Transverse colon (tissue), 4 donors: ENCODE measurements at regions not wholly inside any gene's neighbourhood (a gene's known extent, or its start where the extent isn't known, plus 50 kb on each side); places are given as distances from the start of the nearest gene placed in this dataset.
"Not testable (repeated sequence)": the region's sequence is repeated elsewhere in the genome, so short reads cannot be mapped to it uniquely, and the experiment has no call there.

Experiments
- DNase-seq: peaks from one replicate; pipeline ENCODE4 v3.0.0-alpha.2; 2019
- H3K27ac ChIP-seq, 4 donors: fragments of 200-600 bp; sonication (generic); 2 replicates each; pipeline ENCODE4 v1.5.1; 2016 to 2018; ENCODE audit warnings: inconsistent platforms in 4 of 4
- H3K27me3 ChIP-seq: fragments of 200-600 bp; sonication (generic); 2 replicates; pipeline ENCODE4 v1.5.1; 2017; ENCODE audit warnings: inconsistent platforms
- H3K36me3 ChIP-seq, 4 donors: fragments of 200-600 bp; sonication (generic); 2 replicates each; pipeline ENCODE4 v1.5.1; 2017 to 2019; ENCODE audit warnings: inconsistent platforms in 4 of 4
- H3K4me1 ChIP-seq, 4 donors: fragments of 200-600 bp; sonication (generic); 2 replicates each; pipeline ENCODE4 v1.5.1; 2017 to 2020; ENCODE audit warnings: inconsistent platforms in 4 of 4
- H3K4me3 ChIP-seq, 4 donors: fragments of 200-600 bp; sonication (generic); 1 replicate in 1 of 4; 2 replicates in 3 of 4; pipeline versions ENCODE4 v1.5.1 to v1.6.1; 2017 to 2019; ENCODE audit warnings: inconsistent platforms in 4 of 4
- H3K9me3 ChIP-seq, 2 donors: fragments of 200-600 bp; sonication (generic); 2 replicates each; pipeline ENCODE4 v1.5.1; 2017 to 2019; ENCODE audit warnings: inconsistent platforms in 2 of 2
- CTCF ChIP-seq, 5 experiments: fragments of 200-600 bp in 3 of 5; fragments of 450-650 bp in 2 of 5; sonication (generic) in 3 of 5; IDR thresholded peaks; 1 replicate in 2 of 5; 2 replicates in 3 of 5; pipeline ENCODE4 v1.5.1; 2016 to 2017; ENCODE audit warnings: antibody characterized with exemption in 5 of 5, inconsistent platforms in 3 of 5, mild to moderate bottlenecking in 2 of 5, moderate library complexity in 1 of 5
- EP300 ChIP-seq: sonication (generic); formaldehyde crosslinking; IDR thresholded peaks from one replicate; pipeline ENCODE4 v1.6.1; 2017; ENCODE audit warnings: antibody characterized with exemption, low read depth
- POLR2A ChIP-seq: fragments of 450-650 bp; IDR thresholded peaks from one replicate; pipeline ENCODE4 v1.6.1; 2016; ENCODE audit warnings: antibody characterized with exemption, mild to moderate bottlenecking, moderate library complexity
- POLR2AphosphoS5 ChIP-seq, 3 donors: sonication (generic); formaldehyde crosslinking; IDR thresholded peaks; one replicate each; pipeline ENCODE4 v1.6.1; 2016; ENCODE audit warnings: antibody characterized with exemption in 3 of 3
- WGBS, 2 donors: methylation state at CpG; one replicate each; pipeline ENCODE4 v1.1.5; 2018; ENCODE audit warnings: low coverage in 1 of 2; 5-methylcytosine and 5-hydroxymethylcytosine counted together
- in situ Hi-C, 4 donors: fragments of 200-750 bp; cut with MboI; loops; one replicate each; pipeline versions ENCODE4 v1.15.0 to v1.15.1; 2017; ENCODE audit warnings: low sequenced_read_pairs in 3 of 4, low pct_ligation_motif_present in 1 of 4, low pct_unique_long_range_greater_than_20kb in 1 of 4
- intact Hi-C: fragments of 100-400 bp; cut with DNase I; formaldehyde crosslinking; loops from one replicate; pipeline ENCODE4 v1.15.1; 2023; ENCODE audit warnings: low total_unique reads

- H3K27ac ChIP-seq = no peak overlapping the region
- no peaks in the 10 kb centered on the region for H3K4me1 ChIP-seq
- no peaks in the 10 kb centered on the region for H3K9me3 ChIP-seq
- DNase-seq = no peak
- TF ChIP-seq POLR2AphosphoS5 (IDR thresholded peaks at IDR 0.05) (no peak), EP300 (no peak), POLR2A (no peak), CTCF (IDR thresholded peaks at IDR 0.05) (no peak)
- H3K27me3 ChIP-seq = no peaks in the 10 kb centered on the region
- in situ Hi-C loops = no loop called here
- no peak overlapping the region for H3K4me3 ChIP-seq
- H3K36me3 ChIP-seq = no peaks in the 10 kb centered on the region
- intact Hi-C loops = no loop called here
- WGBS, 2 donors = 47 to 67% methylated on average over 1 of the region's 1 CpG
Observed at GRCh38 chr4:126520731-126521130, 1112.0 kb upstream of the INTU start.

GRCh38 chr4:126525400-126525799 lies 1107.4 kb upstream of the INTU start:
- H3K4me1 ChIP-seq, H3K9me3 ChIP-seq, H3K36me3 ChIP-seq, H3K27ac ChIP-seq, intact Hi-C loops, H3K27me3 ChIP-seq, in situ Hi-C loops, DNase-seq, H3K4me3 ChIP-seq: not testable (repeated sequence)
- 95% methylated on average over 2 of the region's 2 CpGs; no CpG with 5 or more reads in 1 of the 2 donors for WGBS, 2 donors

GRCh38 chr4:126526335-126526734 lies 1106.4 kb upstream of the INTU start:
- H3K27ac ChIP-seq = no peak overlapping the region
- no peaks in the 10 kb centered on the region for H3K36me3 ChIP-seq
- no peak overlapping the region for H3K4me3 ChIP-seq
- H3K9me3 ChIP-seq = no peaks in the 10 kb centered on the region
- no peaks in the 10 kb centered on the region for H3K27me3 ChIP-seq
- in situ Hi-C loops = no loop called here
- no peak for TF ChIP-seq POLR2AphosphoS5 (IDR thresholded peaks at IDR 0.05)
- no peak for TF ChIP-seq CTCF (IDR thresholded peaks at IDR 0.05)
- no peak for TF ChIP-seq EP300
- no peak for TF ChIP-seq POLR2A
- intact Hi-C loops = no loop called here
- no peak for DNase-seq
- 71 to 75% methylated on average over 2 of the region's 2 CpGs for WGBS, 2 donors
- no peaks in the 10 kb centered on the region for H3K4me1 ChIP-seq

- H3K27ac ChIP-seq = no peak overlapping the region
- DNase-seq = no peak
- intact Hi-C loops = no loop called here
- no peaks in the 10 kb centered on the region for H3K27me3 ChIP-seq
- H3K4me1 ChIP-seq = no peaks in the 10 kb centered on the region
- H3K36me3 ChIP-seq = no peaks in the 10 kb centered on the region
- no peak overlapping the region for H3K4me3 ChIP-seq
- TF ChIP-seq CTCF (IDR thresholded peaks at IDR 0.05) (no peak), POLR2AphosphoS5 (IDR thresholded peaks at IDR 0.05) (no peak), POLR2A (no peak), EP300 (no peak)
- in situ Hi-C loops = no loop called here
- 71 to 79% methylated on average over 2 of the region's 2 CpGs for WGBS, 2 donors
- H3K9me3 ChIP-seq = no peaks in the 10 kb centered on the region
Observed at GRCh38 chr4:126529997-126530396, 1102.8 kb upstream of the INTU start.

- TF ChIP-seq POLR2A = no peak
- no peak for TF ChIP-seq POLR2AphosphoS5 (IDR thresholded peaks at IDR 0.05)
- no peak for TF ChIP-seq EP300
- no peak for TF ChIP-seq CTCF (IDR thresholded peaks at IDR 0.05)
- in situ Hi-C loops = no loop called here
Observed at GRCh38 chr4:126530996-126531585, 1101.7 kb upstream of the INTU start.

More at GRCh38 chr4:126530996-126531585, 1101.7 kb upstream of the INTU start:
- Histone ChIP-seq H3K27me3 (no peaks in the 10 kb centered on the region), H3K9me3 (no peaks in the 10 kb centered on the region), H3K4me1 (no peaks in the 10 kb centered on the region), H3K36me3 (no peaks in the 10 kb centered on the region), H3K27ac (no peak overlapping the region), H3K4me3 (no peak overlapping the region)
- intact Hi-C loops = no loop called here
- no peak for DNase-seq
